ENCODE measurements at regions not wholly inside any gene's neighbourhood (a gene's known extent, or its start where the extent isn't known, plus 50 kb on each side); places are given as distances from the start of the nearest gene placed in this dataset.
"Not testable (repeated sequence)": the region's sequence is repeated elsewhere in the genome, so short reads cannot be mapped to it uniquely, and the experiment has no call there.

GRCh38 chr1:221530159-221530558, 211.7 kb downstream of the DUSP10 start:
- TF ChIP-seq CTCF (IDR thresholded peaks at IDR 0.05); EZH2 (IDR thresholded peaks at IDR 0.05; ENCODE audit: borderline replicate concordance, insufficient read depth, low read depth, low read length, poor library complexity, severe bottlenecking): not testable (repeated sequence)

Data from B cell (primary cell).